GM12892 (cell line): ENCODE measurements at regions not wholly inside any gene's neighbourhood (a gene's known extent, or its start where the extent isn't known, plus 50 kb on each side); places are given as distances from the start of the nearest gene placed in this dataset.

Experiments
- POLR2AphosphoS5 ChIP-seq: IDR thresholded peaks from 2 replicates; pipeline ENCODE4 v1.6.1; 2011; ENCODE audit warnings: low read depth, low read length, control low read depth
- TAF1 ChIP-seq: IDR thresholded peaks from 2 replicates; pipeline ENCODE4 v1.6.1; 2011; ENCODE audit warnings: low read depth, mild to moderate bottlenecking, control low read depth, low read length, borderline replicate concordance

GRCh38 chr4:159871141-159871540 is 768.3 kb downstream of the RAPGEF2 start:
- TF ChIP-seq TAF1 (no peak), POLR2AphosphoS5 (no peak)
